NB4 (cell line): ENCODE measurements at regions not wholly inside any gene's neighbourhood (a gene's known extent, or its start where the extent isn't known, plus 50 kb on each side); places are given as distances from the start of the nearest gene placed in this dataset.
A peak's percentile ranks its signal among the peaks of the same experiment; 100 is the strongest.

Experiments used
- DNase-seq: peaks from one replicate; pipeline ENCODE4 v3.0.0; 2010; ENCODE audit warnings: low read depth
- H3K4me3 ChIP-seq: one replicate; pipeline ENCODE4 v1.5.1; 2011; ENCODE audit warnings: mild to moderate bottlenecking, low read depth, low read length, moderate library complexity
- MYC ChIP-seq: IDR thresholded peaks from 2 replicates; pipeline ENCODE4 v1.6.1; 2011; ENCODE audit warnings: low read depth, low read length
- POLR2A ChIP-seq: IDR thresholded peaks from 2 replicates; pipeline ENCODE4 v1.6.1; 2011; ENCODE audit warnings: mild to moderate bottlenecking; ENCODE audit not compliant: insufficient read length; ENCODE audit errors: extremely low read depth
- TF ChIP-seq, protein P1 (sequence below): IDR thresholded peaks from 2 replicates; pipeline ENCODE4 v1.6.1; 2011; ENCODE audit warnings: low read depth, low read length
- TF ChIP-seq, protein P2 (sequence below): IDR thresholded peaks from one replicate; pipeline ENCODE4 v1.5.1; 2012; ENCODE audit warnings: low read depth, low read length

DNA sequence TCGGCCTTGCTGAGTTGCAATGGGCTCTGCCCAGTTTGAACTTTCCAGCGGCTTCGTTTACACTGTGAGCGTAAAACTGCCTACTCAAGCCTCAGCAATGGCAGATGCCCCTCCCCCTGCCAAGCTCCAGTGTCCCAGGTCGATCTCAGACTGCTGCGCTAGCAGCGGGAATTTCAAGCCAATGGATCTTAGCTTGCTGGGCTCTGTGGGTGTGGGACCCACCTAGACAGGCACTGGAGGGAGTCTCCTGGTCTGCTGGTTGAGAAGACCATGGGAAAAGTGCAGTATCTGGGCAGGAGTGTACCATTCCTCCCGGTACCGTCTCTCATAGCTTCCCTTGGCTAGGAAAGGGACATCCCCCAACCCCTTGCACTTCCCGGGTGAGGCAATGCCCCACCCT, 88.2 kb downstream of the KLHL28 start:
- H3K4me3 ChIP-seq = no peak overlapping the region
- TF ChIP-seq, protein P1, sequence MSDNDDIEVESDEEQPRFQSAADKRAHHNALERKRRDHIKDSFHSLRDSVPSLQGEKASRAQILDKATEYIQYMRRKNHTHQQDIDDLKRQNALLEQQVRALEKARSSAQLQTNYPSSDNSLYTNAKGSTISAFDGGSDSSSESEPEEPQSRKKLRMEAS = no peak
- TF ChIP-seq MYC (no peak), POLR2A (no peak)
- TF ChIP-seq, protein P2, sequence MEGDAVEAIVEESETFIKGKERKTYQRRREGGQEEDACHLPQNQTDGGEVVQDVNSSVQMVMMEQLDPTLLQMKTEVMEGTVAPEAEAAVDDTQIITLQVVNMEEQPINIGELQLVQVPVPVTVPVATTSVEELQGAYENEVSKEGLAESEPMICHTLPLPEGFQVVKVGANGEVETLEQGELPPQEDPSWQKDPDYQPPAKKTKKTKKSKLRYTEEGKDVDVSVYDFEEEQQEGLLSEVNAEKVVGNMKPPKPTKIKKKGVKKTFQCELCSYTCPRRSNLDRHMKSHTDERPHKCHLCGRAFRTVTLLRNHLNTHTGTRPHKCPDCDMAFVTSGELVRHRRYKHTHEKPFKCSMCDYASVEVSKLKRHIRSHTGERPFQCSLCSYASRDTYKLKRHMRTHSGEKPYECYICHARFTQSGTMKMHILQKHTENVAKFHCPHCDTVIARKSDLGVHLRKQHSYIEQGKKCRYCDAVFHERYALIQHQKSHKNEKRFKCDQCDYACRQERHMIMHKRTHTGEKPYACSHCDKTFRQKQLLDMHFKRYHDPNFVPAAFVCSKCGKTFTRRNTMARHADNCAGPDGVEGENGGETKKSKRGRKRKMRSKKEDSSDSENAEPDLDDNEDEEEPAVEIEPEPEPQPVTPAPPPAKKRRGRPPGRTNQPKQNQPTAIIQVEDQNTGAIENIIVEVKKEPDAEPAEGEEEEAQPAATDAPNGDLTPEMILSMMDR = no peak
- no peak for DNase-seq

DNA sequence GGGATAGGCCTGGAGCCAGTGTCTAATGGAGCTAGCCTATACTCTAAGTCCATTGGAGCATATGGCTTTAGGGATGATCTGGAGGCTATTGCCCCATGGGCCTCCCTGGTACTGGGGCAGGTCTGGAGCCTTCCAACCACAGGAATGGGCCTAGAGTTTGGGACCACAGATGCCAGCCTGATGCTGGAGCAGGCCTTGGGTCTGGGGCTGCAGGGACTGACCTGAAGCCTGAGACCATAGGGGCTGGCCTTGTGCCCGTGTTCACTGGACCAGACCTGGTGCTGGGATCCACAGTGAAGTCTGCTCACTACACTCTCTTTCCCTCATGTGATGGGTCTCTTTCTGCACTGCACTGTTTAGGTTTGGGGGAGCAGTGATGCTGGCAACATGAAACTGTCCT, 95.0 kb downstream of the KLHL28 start:
- TF ChIP-seq MYC = no peak
- no peak for TF ChIP-seq POLR2A
- TF ChIP-seq, protein P2 = no peak
- TF ChIP-seq, protein P1 = no peak
- DNase-seq = no peak
- H3K4me3 ChIP-seq = no peak overlapping the region

DNA sequence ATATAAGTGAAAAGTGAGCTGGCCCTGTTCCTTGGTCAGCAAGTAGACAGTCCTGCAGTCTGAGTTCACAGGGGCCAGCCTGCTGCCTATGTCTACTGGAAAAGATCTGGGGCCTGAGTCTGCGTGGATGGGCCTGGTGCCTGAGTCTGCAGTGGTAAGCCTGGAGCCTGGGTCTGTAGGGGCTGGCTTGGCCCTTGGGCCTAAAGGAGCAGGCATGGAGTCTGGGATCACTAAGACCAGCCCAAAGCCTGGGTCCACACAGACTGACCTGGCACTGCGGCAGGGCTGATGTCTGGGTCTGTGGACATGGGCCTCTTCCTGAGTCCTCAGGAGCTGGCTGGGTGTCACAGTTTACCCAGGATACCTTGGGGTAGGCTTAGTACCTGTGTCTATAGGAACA, 95.4 kb downstream of the KLHL28 start:
- no peak overlapping the region for H3K4me3 ChIP-seq
- no peak for DNase-seq

DNA sequence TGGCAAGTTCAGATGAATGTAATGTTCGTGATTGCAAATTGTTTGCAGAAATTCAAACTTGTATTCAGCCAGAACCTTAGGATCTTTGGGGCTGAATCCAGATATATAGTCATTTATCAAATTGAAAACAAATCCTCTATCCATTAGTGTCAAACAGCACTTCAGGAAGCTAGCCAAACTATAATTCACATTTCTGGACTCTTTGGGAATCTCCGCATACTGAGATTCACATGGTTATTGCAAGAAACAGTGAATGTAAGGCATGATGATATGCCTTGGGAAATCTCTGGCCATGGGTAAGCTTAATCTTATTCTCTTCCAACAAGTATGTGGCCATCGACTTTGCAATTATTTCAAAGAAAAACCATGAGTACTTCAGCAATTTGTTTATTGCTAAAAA, 98.5 kb downstream of the KLHL28 start:
- no peak for DNase-seq
- H3K4me3 ChIP-seq = no peak overlapping the region
- TF ChIP-seq, protein P2 = no peak
- no peak for TF ChIP-seq MYC
- TF ChIP-seq, protein P1 = no peak
- no peak for TF ChIP-seq POLR2A

More for the DNA sequence above, 95.4 kb downstream of the KLHL28 start:
- no peak for TF ChIP-seq MYC
- TF ChIP-seq POLR2A = no peak

DNA sequence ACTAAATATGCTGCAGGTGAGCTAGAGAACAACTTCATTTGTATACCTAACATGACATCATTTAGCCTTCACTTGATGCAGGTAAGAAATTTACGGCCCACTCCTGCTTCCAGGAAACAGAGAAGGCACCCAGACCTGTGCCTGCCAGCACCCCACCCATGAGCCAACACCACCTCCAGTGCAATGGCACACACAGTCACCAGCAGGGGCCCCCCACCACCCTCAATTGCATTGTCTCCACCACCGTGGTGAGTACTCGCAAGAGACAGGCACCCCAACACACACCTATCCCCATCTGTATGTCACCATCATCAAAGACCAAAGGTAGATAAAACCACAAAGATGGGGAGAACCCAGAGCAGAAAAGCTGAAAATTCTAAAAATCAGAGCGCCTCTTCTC, 107.6 kb downstream of the KLHL28 start:
- no peak overlapping the region for H3K4me3 ChIP-seq
- TF ChIP-seq MYC = no peak
- TF ChIP-seq, protein P1 = no peak
- TF ChIP-seq, protein P2 = no peak
- TF ChIP-seq POLR2A = no peak
- DNase-seq = peak; percentile 2

DNA sequence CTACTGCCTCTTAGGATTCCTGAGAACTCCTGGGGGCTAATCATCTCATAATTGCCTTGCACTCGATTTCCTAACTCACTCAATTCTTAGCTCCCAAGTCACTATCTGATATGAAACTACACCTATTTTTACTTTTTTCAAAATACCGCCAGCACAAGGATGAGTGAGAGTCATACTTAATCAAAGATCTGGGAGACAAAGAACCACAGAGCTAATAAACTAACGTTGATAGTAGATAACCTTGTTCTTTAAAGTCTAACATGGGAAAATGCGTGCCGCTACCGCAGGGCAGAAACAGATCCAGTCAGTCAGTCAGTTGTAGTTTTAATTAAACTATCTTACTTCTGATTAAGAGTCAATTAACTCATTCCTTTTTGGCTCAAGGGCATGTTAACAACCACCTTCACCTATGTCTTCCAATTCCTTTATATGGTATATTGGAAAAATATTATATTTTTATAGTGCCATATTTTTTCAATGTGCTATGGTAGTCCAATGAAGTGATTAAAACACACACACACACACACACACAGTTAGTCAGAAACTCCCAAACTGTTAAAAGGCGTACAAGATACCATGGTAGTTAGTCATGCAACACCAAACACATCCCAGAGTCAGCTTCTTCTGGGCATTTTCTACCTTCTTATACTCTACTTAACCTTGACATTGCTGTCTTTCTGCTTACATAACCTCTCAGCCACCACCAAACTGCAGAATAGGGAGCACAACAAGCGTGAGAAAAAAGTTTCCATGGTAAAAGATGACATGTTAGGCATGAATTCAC, 114.0 kb downstream of the KLHL28 start:
- H3K4me3 ChIP-seq = no peak overlapping the region
- TF ChIP-seq, protein P2 = no peak
- no peak for TF ChIP-seq MYC
- TF ChIP-seq POLR2A = no peak
- TF ChIP-seq, protein P1 = no peak
- DNase-seq = no peak
